Stimulated activated naive CD4-positive, alpha-beta T cell (primary cell): ENCODE measurements at regions not wholly inside any gene's neighbourhood (a gene's known extent, or its start where the extent isn't known, plus 50 kb on each side); places are given as distances from the start of the nearest gene placed in this dataset.

ENCODE experiments used
- DNase-seq, 6 experiments: peaks; one replicate each; lab custom pipeline; 2025; lab: John Stamatoyannopoulos, UW

DNA sequence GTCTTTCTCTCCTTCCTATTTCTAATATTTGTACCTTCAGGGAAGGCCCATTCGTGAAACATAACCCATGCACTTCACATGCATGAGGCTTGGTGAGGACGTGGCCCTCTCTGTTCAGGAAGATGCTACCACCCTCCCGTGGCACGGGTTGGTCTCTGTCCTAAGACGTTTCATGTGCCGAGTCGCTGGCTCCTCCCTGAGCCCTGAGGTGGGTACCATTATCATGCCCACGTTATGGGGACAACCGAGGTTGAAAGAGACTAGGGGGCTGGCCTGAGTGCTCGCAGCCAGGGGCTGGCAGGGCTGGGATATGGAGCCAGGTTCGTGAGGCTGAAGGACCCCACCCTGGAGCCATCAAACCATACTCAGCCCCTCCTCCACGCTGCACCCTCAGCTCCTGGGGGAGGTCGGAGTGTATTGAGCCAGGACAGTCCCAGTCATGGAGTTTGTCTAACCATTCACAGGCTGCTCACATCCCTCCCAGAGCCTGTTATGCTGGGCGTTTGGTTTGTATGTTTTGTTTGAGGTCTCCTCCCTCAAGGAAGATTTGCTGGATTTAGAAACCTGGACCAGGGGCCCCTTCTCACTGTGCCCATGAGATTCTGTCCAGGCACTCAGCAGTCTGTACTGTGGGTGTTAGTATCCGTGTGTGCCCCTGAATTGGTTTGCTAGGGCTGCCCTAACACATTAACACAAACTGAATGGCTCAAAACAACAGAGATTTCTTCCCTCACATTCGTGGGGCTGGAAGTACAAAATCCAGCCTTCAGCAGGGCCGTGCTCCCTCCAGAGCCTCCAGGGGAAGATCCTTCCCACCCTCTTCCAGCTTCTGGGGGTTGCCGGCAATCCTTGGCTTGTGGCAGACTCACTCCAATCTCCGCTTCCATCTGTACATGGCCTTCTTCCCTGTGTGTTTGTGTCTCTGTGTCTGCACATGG, 88.3 kb downstream of the ANKRD60 start:
- DNase-seq, result no peak

- DNase-seq, result no peak
Observed at GRCh38 chr20:58138395-58138794, 90.1 kb downstream of the ANKRD60 start.

- DNase-seq, result no peak
Observed at GRCh38 chr20:58137651-58138265, 90.7 kb downstream of the ANKRD60 start.

GRCh38 chr20:58137236-58137635, 91.2 kb downstream of the ANKRD60 start:
- no peak for DNase-seq

GRCh38 chr20:58136149-58136484, 92.3 kb downstream of the ANKRD60 start:
- no peak for DNase-seq

GRCh38 chr20:58135441-58136148, 92.9 kb downstream of the ANKRD60 start:
- DNase-seq, result no peak

DNA sequence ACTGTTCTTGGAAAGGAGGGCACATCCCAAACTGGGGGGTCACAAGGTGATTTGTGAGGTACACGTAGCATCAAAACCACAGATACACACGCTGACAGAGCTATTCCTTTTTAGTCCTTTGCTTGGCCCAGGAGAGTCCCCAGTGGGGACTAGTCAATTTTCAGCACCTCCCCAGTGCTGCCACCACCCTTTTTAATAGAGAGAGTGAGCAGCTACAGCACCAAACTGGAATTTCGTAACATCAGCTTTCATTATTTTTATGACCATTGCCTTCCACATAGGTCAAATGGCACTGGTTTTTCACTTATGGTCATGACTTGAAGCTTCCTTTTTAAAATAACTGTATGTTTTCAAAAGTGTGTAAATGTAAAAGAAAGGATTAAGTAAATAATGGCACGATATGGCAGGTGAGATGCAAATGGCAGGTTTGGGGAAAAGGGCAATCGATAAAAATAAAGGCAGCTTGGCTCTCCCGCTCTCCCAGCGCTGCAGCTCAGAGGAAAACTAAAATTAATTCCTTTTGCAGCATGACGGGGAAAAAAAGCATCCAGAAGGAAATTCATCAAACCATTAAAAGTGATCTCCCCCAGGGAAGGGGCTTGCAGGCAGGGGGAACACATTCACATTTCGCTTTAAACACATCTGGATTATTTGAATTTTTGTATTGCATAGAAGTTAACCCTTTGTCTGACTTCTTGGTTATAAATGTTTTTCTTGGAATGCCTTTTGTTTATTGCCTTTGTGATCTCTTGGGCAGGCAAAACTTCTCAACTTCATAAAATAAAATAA, 95.2 kb downstream of the ANKRD60 start:
- no peak for DNase-seq

- DNase-seq, result no peak
Observed at GRCh38 chr20:58131551-58132142, 96.8 kb downstream of the ANKRD60 start.

DNA sequence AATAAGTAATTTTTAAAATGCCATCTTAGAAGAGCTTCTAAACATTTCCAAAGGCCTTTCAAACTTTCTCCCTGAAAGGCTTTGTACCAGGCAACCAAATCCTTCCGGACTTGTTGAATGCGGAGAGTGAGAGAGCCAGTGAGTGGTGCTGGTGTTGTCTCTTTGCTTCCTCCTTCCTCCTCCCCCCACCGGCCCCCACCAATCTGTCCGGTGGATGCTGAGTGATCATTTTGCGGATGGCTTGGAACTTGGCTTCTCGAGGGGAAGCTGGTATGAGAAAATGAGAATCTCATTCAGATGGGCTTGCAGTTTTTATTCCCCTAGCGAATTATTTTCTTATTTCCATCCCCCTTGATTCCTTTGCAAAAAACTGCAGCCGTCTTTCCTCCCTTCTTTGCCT, 97.3 kb downstream of the ANKRD60 start:
- DNase-seq, result no peak

DNA sequence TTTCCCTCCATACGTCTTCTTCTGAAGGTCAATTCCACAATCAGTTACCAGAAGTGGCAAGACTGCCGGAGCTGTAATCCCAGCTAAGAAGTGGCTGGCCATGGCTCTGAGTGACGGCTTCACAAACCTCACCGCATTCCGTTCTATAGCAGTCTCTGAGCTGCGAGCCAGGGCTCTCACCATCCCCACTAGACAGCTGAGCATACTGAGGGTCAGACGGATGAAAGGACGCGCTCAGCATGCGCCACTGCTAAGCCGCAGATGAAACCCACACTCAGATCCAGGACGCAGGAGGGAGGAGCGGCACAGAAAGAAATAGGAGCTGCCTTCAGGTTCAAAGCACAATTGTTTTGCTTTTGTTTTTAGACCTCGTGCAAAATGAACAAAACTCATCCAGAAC, 97.9 kb downstream of the ANKRD60 start:
- DNase-seq, result no peak

DNA sequence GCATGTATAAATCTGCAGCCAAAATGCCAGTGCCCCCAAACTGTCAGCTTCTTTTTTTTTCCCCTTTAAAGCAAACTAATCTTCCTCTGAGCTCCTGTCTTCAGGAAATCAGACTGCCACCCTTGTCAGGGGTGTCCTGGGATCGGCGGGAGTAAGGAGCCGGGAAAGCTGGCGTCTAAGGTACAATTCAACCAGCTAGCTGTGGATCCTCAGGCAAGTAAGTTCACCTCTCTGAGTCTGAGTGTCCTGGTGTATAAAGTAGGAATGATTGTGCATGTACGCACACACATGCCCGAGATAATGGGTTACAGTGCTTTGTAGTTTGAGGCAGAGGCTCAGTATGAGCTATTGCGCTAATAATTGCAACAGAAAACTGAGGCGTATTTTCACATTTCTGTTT, 98.3 kb downstream of the ANKRD60 start:
- no peak for DNase-seq

DNA sequence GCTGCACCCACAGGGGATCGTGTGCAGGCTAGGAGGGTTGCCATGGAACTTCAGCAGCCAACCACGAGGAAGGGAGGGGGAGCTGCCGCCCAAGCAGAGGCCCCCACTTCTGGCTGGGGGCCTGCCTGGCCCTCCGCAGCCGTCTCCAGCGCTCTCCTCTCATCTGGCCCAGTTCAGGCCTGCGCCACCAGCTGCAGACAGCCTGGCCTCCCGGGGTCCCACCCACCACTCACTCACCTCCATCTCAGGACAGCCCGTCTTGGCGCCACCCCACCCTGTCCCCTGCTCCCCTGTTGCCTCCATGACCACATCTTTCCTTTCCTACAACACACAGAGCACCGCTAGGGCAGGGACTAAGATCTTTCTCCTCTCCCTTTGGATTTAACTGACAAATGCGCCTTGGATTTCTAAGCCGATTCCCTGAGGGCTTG, 98.7 kb downstream of the ANKRD60 start:
- no peak for DNase-seq

GRCh38 chr20:58128635-58129625, 99.5 kb downstream of the ANKRD60 start:
- no peak for DNase-seq

- no peak for DNase-seq
Observed at GRCh38 chr20:58127701-58128111, 100.7 kb downstream of the ANKRD60 start.

GRCh38 chr20:58125726-58126125, 102.7 kb downstream of the ANKRD60 start:
- DNase-seq, result no peak

DNA sequence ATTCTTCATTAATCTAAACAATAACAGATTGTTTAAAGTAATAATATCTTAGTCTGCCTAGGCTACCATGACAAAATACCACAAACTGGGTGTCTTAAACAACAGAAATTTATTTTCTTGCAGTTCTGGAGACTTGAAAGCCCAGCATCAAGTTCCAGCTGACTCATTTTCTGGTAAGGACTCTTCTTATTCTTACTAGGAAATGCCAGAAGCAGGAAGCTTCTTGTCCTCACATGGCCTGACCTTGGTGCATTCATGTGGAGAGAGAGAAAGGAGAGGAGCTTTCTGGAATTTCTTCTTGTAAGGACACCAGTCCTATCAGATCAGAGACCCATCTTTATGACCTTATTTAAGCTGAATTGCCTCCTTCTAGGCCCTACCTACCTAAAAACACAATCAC, 110.5 kb downstream of the ANKRD60 start:
- DNase-seq, result no peak

GRCh38 chr20:58116505-58116904, 111.9 kb downstream of the ANKRD60 start:
- no peak for DNase-seq

- no peak for DNase-seq
Observed at GRCh38 chr20:58113716-58114115, 114.7 kb downstream of the ANKRD60 start.

DNA sequence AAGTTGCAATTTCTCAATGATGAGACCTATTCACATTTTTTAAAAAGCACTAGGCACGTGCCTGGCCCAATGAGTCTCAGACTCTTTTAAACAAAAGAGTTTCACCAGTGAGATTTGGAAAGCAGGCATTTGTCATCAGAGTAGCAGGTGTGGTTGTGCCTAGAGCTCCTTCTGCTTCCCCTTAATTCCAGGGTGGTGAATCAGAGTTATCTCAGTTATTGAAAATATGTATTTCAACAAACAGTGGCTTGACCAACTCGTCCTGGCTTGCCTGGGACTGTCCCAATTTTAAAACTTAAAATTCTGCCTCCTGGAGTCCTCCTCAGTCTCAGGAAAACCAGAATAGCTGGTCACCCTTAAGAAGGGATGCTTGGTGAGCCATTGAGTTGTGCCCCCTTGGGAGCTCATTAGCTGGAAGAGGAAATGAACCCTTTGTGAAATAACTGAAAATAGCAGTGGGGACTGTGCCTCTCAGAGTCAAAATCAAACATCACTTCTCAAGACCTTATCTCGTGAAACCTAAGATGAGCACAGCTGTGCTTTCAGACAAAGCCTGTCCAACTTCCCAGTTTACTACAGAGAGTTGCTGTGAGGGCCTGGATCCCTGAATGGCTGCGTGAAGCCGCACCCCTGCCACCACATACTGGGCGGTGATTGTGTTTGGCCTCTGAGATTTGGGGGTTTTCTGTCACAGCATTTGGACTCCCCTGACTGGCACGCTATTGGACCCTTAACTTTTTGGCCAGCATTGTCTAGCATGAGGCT, 116.3 kb downstream of the ANKRD60 start:
- no peak for DNase-seq
